ENCODE measurements at regions not wholly inside any gene's neighbourhood (a gene's known extent, or its start where the extent isn't known, plus 50 kb on each side); places are given as distances from the start of the nearest gene placed in this dataset.

DNA sequence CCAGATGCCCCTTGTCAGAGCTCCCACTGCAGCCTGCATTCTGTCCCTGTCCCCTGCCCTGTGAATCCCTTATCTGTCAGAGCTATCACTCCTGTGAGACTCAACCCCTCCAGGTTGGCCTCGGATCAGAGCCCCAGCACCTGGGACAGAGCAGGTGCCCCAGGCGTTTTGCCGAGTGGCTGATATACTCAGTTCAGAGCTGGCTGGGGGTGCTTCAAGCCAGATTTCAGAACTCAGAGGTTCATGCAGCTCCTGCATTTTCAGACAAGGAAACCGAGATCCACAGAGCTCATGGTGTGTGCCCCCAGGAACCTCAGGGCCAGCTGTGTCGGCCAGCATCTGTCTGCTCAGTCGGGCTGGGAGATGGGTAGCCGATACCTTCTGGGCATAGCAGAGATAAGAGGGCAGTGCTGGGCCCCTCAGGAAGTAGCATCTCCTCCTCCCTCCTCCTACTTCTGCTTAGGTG lies 228.0 kb upstream of the RTL1 start:
- no peak overlapping the region for H3K4me3 Mint-ChIP-seq
- no peaks in the 10 kb centered on the region for H3K9me3 Mint-ChIP-seq
- H3K27me3 Mint-ChIP-seq (ENCODE audit: low read depth in 3 of 3): peaks cover 3 to 23% (median 11%) of the 10 kb centered on the region in 3 donors
- no peak overlapping the region for H3K27ac Mint-ChIP-seq
- DNase-seq: no peak
- no peaks in the 10 kb centered on the region for H3K36me3 Mint-ChIP-seq
- no peaks in the 10 kb centered on the region for H3K4me1 Mint-ChIP-seq

DNA sequence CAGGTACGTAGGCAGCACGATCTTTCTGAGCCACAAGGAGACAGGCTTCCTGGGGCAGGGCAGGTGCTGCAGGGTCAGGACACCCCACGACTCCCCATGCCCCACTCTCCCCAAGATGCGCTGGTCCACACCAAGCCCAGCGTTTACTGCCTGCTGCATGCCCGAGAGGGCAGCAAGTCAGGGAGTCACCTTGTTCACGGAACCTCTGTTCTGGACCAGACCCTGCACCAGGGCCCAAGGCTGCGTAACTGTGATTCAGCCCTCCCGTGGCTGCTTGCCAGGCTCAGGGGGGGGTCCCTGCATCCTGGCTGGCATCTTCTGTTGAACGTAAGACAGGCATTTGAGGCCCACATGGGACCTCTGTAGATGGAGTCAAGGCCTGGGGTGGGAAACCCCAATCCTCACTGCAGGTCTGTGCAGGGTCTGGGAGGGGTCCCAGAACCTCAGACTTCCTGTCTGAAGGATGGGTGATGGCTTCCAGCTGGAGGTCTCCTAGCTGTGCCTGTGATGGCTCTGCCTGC lies 228.6 kb upstream of the RTL1 start:
- Mint-ChIP-seq H3K4me3 (no peak overlapping the region), H3K27ac (no peak overlapping the region), H3K27me3 (ENCODE audit: low read depth in 3 of 3) (peaks cover 3 to 21% (median 10%) of the 10 kb centered on the region in 3 donors), H3K9me3 (no peaks in the 10 kb centered on the region), H3K36me3 (no peaks in the 10 kb centered on the region), H3K4me1 (no peaks in the 10 kb centered on the region)
- no peak for DNase-seq

GRCh38 chr14:101132588-101132987 lies 229.1 kb upstream of the RTL1 start:
- no peak for DNase-seq
- Mint-ChIP-seq H3K36me3 (no peaks in the 10 kb centered on the region), H3K4me3 (no peak overlapping the region), H3K4me1 (no peaks in the 10 kb centered on the region), H3K9me3 (no peaks in the 10 kb centered on the region), H3K27ac (no peak overlapping the region), H3K27me3 (ENCODE audit: low read depth in 3 of 3) (peaks cover 3 to 21% (median 9%) of the 10 kb centered on the region in 3 donors)

DNA sequence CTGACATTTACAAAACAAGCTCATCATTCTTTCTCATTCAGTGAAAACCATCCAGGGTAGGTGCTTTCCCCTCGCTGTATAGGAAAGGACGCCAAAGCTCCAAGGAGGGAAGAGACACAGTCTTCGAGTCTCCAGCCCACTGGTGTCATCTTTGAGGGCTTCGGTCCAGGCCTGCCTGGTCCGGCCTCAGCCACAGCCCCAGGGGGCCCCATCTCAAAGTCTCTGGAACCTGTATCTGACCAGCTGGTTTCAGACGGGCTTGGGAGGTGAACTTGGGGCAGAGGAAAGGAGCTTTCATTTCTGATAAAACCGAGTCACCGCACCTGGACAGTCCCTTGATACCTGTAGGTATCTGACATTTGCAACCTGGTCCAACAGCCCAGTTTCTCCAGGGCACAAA lies 229.5 kb upstream of the RTL1 start:
- H3K27me3 Mint-ChIP-seq (ENCODE audit: low read depth in 3 of 3): peaks cover 3 to 20% (median 9%) of the 10 kb centered on the region in 3 donors
- no peak for DNase-seq
- no peaks in the 10 kb centered on the region for H3K9me3 Mint-ChIP-seq
- no peak overlapping the region for H3K27ac Mint-ChIP-seq
- H3K4me3 Mint-ChIP-seq: no peak overlapping the region
- no peaks in the 10 kb centered on the region for H3K36me3 Mint-ChIP-seq
- H3K4me1 Mint-ChIP-seq: no peaks in the 10 kb centered on the region

GRCh38 chr14:101134161-101134631 lies 230.7 kb upstream of the RTL1 start:
- Mint-ChIP-seq H3K4me3 (no peak overlapping the region), H3K4me1 (no peaks in the 10 kb centered on the region), H3K27me3 (ENCODE audit: low read depth in 3 of 3) (peaks cover 0 to 12% (median 6%) of the 10 kb centered on the region in 3 donors), H3K27ac (no peak overlapping the region), H3K9me3 (no peaks in the 10 kb centered on the region), H3K36me3 (no peaks in the 10 kb centered on the region)
- no peak for DNase-seq

GRCh38 chr14:101134851-101135433 lies 231.4 kb upstream of the RTL1 start:
- Mint-ChIP-seq H3K4me1 (no peaks in the 10 kb centered on the region), H3K9me3 (no peaks in the 10 kb centered on the region), H3K27me3 (ENCODE audit: low read depth in 3 of 3) (peaks cover 0 to 6% (median 4%) of the 10 kb centered on the region in 3 donors)

DNA sequence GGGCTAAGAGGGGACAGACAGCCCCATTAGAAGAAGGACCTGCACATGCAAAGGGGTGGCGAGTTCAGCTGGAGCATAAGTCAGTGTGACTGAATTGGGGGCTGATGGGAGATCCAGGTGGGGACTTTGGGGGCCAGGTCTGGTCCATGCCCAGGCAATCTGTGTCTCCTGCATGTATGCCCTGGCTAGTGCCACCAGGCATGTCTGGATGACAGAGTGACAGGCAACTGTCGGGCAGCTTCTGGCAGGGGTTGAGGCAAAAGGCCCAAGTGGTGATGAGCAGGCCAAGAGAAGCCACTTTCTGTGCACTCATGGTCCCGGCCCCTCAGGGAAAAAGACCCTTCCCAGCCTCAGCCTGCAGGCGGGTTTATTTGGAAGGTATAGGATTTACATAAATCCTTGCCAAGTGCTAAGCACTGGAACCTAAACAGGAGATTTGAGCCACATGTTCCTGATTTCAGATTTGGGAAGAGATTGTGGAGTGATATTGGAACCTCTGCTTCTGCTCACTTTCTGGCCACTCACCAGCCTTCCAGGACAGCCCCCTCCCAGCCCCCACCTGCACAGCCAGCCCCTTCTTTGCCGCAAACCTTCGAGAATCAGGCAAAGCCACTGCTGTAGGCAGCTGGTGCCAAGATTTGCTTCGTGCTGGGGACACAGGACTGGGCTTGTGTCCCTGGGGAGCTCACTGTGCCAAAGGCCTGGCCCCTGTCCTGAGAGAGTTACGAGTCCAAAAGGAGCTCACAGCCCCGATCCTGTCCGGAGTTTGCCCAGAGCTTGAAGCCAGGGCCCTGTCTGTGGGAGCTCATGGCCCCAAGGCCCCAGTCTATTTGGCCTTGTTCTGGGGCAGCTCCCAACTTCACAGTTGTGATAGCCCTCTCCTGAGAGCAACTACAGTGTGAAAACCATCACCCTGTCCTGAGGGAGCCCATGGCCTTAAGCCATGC lies 232.5 kb upstream of the RTL1 start:
- DNase-seq: no peak
- Mint-ChIP-seq H3K36me3 (no peaks in the 10 kb centered on the region), H3K4me1 (no peaks in the 10 kb centered on the region), H3K27me3 (ENCODE audit: low read depth in 3 of 3) (peaks cover 0 to 8% (median 2%) of the 10 kb centered on the region in 3 donors), H3K9me3 (peaks cover 0 to 7% (median 2%) of the 10 kb centered on the region in 6 donors), H3K27ac (no peak overlapping the region), H3K4me3 (no peak overlapping the region)

More at GRCh38 chr14:101134851-101135433, 231.4 kb upstream of the RTL1 start:
- Mint-ChIP-seq H3K36me3 (no peaks in the 10 kb centered on the region), H3K4me3 (no peak overlapping the region), H3K27ac (no peak overlapping the region)
- no peak for DNase-seq

- Mint-ChIP-seq H3K4me1 (no peaks in the 10 kb centered on the region), H3K27ac (no peak overlapping the region), H3K4me3 (no peak overlapping the region), H3K36me3 (peaks cover 0 to 6% (median 5%) of the 10 kb centered on the region in 3 donors), H3K27me3 (ENCODE audit: low read depth in 3 of 3) (peaks cover 0 to 8% (median 1%) of the 10 kb centered on the region in 3 donors), H3K9me3 (peaks cover 5 to 18% (median 11%) of the 10 kb centered on the region in 6 donors)
- DNase-seq: no peak
These were observed 233.7 kb upstream of the RTL1 start for GRCh38 chr14:101137234-101137633.

DNA sequence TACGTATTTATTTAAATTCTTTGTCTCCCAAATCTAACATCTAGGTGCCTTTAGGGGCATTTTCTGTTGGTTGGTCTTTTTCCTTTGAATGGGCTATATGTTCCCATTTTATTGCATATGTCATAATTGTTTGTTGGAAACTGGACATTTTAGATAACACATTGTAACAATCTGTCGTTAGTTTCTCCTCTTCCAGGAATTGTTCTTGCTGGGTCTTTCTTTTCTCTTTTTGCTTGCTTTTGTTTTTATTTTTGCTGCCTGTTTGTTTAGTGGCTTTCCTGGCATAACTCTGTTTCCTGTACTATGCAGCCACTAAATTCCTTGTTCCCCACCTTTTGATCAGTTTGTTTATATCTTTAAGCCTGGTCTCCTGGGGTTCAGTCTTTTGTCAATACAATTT lies 244.3 kb upstream of the RTL1 start:
- Mint-ChIP-seq H3K27ac (no peak overlapping the region), H3K27me3 (ENCODE audit: low read depth in 3 of 3) (peaks cover 0 to 24% (median 4%) of the 10 kb centered on the region in 3 donors), H3K4me3 (no peak overlapping the region), H3K9me3 (peaks cover 2 to 50% (median 17%) of the 10 kb centered on the region in 6 donors), H3K36me3 (peaks cover 4 to 8% (median 4%) of the 10 kb centered on the region in 3 donors), H3K4me1 (no peaks in the 10 kb centered on the region)
- DNase-seq: no peak

GRCh38 chr14:101150039-101150610 lies 246.6 kb upstream of the RTL1 start:
- peaks cover 4 to 8% (median 4%) of the 10 kb centered on the region in 3 donors for H3K36me3 Mint-ChIP-seq

DNA sequence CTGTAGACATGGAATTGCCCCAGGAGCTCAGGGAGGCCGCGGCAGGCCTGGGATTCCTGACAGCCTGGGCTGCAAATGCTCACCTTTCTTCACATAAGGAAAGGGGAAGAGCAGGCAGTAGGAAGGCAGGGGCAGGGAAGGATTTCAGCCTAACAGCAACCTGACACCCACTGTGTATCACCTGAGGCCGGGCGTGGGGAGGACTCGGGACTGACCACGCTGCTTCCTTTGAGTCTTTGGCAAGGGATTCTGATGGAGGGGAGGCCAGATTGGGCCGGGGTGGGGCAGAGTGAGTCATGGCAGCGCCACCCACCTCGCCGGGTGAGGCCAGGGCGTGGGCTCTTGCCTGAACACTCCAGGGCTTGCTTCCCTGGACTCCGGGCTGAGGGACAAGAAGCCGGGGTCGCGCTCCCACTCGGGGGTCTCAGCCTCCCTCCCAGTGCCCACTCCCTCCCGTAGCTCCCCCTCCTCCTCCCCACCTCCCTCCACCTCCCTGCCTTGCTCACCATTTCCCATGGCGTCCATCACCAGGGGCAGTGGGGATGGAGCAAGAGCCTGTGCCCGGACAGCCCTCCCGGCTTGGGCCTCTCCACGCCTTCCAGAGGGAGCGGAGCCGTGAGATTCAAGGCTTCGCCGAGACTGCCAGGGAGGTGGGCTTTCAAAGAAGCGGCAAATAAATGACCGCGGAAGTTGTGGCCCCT lies 247.9 kb upstream of the RTL1 start:
- Mint-ChIP-seq H3K4me1 (no peaks in the 10 kb centered on the region), H3K36me3 (peaks cover 0 to 4% (median 4%) of the 10 kb centered on the region in 3 donors), H3K27ac (no peak overlapping the region)

More at GRCh38 chr14:101150039-101150610, 246.6 kb upstream of the RTL1 start:
- peaks cover 4 to 16% (median 6%) of the 10 kb centered on the region in 3 donors for H3K27me3 Mint-ChIP-seq (ENCODE audit: low read depth in 3 of 3)
- H3K9me3 Mint-ChIP-seq: peaks cover 0 to 29% (median 10%) of the 10 kb centered on the region in 6 donors
- H3K27ac Mint-ChIP-seq: no peak overlapping the region
- no peaks in the 10 kb centered on the region for H3K4me1 Mint-ChIP-seq
- H3K4me3 Mint-ChIP-seq: no peak overlapping the region
- DNase-seq: no peak

GRCh38 chr14:101151927-101152305 lies 248.4 kb upstream of the RTL1 start:
- Mint-ChIP-seq H3K27me3 (ENCODE audit: low read depth in 3 of 3) (peaks cover 4 to 12% (median 6%) of the 10 kb centered on the region in 3 donors), H3K27ac (no peak overlapping the region), H3K4me1 (no peaks in the 10 kb centered on the region), H3K9me3 (peaks cover 0 to 16% (median 8%) of the 10 kb centered on the region in 6 donors), H3K4me3 (no peak overlapping the region), H3K36me3 (peaks cover 0 to 4% (median 4%) of the 10 kb centered on the region in 3 donors)
- no peak for DNase-seq

More for the DNA sequence above, 247.9 kb upstream of the RTL1 start:
- H3K4me3 Mint-ChIP-seq: no peak overlapping the region
- H3K9me3 Mint-ChIP-seq: peaks cover 0 to 18% (median 8%) of the 10 kb centered on the region in 6 donors
- H3K27me3 Mint-ChIP-seq (ENCODE audit: low read depth in 3 of 3): peaks cover 4 to 12% (median 6%) of the 10 kb centered on the region in 3 donors
- DNase-seq: no peak

GRCh38 chr14:101152855-101153254 lies 249.3 kb upstream of the RTL1 start:
- no peak overlapping the region for H3K27ac Mint-ChIP-seq

More at GRCh38 chr14:101152855-101153254, 249.3 kb upstream of the RTL1 start:
- DNase-seq: no peak
- H3K36me3 Mint-ChIP-seq: peaks cover 0 to 3% (median 3%) of the 10 kb centered on the region in 3 donors
- H3K4me1 Mint-ChIP-seq: no peaks in the 10 kb centered on the region
- H3K9me3 Mint-ChIP-seq: peaks cover 0 to 7% (median 3%) of the 10 kb centered on the region in 6 donors
- H3K27me3 Mint-ChIP-seq (ENCODE audit: low read depth in 3 of 3): peaks cover 4 to 10% (median 6%) of the 10 kb centered on the region in 3 donors
- no peak overlapping the region for H3K4me3 Mint-ChIP-seq

All from immature natural killer cell (primary cell).